Endothelial cell of umbilical vein (primary cell): ENCODE measurements at regions not wholly inside any gene's neighbourhood (a gene's known extent, or its start where the extent isn't known, plus 50 kb on each side); places are given as distances from the start of the nearest gene placed in this dataset.

ENCODE experiments used
- FOS ChIP-seq: IDR thresholded peaks from 2 replicates; pipeline ENCODE4 v1.6.1; 2011; ENCODE audit warnings: mild to moderate bottlenecking, low read length, moderate library complexity, borderline replicate concordance; ENCODE audit not compliant: insufficient read depth
- MAX ChIP-seq: IDR thresholded peaks from 2 replicates; pipeline ENCODE4 v1.6.1; 2011; ENCODE audit not compliant: insufficient read depth, insufficient read length
- POLR2AphosphoS5 ChIP-seq: IDR thresholded peaks from 2 replicates; pipeline ENCODE4 v1.6.1; 2012; ENCODE audit warnings: low read depth, mild to moderate bottlenecking, control low read depth, low read length, moderate library complexity; ENCODE audit not compliant: insufficient read depth

- TF ChIP-seq FOS, result no peak
- no peak for TF ChIP-seq POLR2AphosphoS5
- no peak for TF ChIP-seq MAX
These were observed 50.5 kb upstream of the MEDAG start for GRCh38 chr13:30855569-30855968.
